Tibial artery (tissue), 4 donors: ENCODE measurements at regions not wholly inside any gene's neighbourhood (a gene's known extent, or its start where the extent isn't known, plus 50 kb on each side); places are given as distances from the start of the nearest gene placed in this dataset.

ENCODE experiments used
- DNase-seq, 2 donors: peaks; one replicate each; pipeline ENCODE4 v3.0.0-alpha.2; 2019
- H3K27ac ChIP-seq, 2 donors: fragments of 200-600 bp; sonication (generic) in 1 of 2; 1 replicate in 1 of 2; 2 replicates in 1 of 2; pipeline ENCODE4 v1.5.1; 2018 to 2019; ENCODE audit warnings: mild to moderate bottlenecking in 1 of 2
- H3K27me3 ChIP-seq, 2 donors: fragments of 200-600 bp; sonication (generic) in 1 of 2; one replicate each; pipeline versions ENCODE4 v1.5.1 to v1.6.0; 2016 to 2019
- H3K36me3 ChIP-seq, 3 donors: fragments of 200-600 bp; sonication (generic) in 2 of 3; one replicate each; pipeline ENCODE4 v1.5.1; 2016 to 2019; ENCODE audit warnings: mild to moderate bottlenecking in 2 of 3
- H3K4me1 ChIP-seq, 4 donors: fragments of 200-600 bp; sonication (generic) in 2 of 4; 1 replicate in 3 of 4; 2 replicates in 1 of 4; pipeline ENCODE4 v1.5.1; 2016 to 2019
- H3K4me3 ChIP-seq, 2 donors: fragments of 200-600 bp; sonication (generic) in 1 of 2; 1 replicate in 1 of 2; 2 replicates in 1 of 2; pipeline ENCODE4 v1.5.1; 2018 to 2019; ENCODE audit warnings: mild to moderate bottlenecking in 2 of 2
- H3K9me3 ChIP-seq, 3 donors: fragments of 200-600 bp; sonication (generic) in 1 of 3; one replicate each; pipeline ENCODE4 v1.5.1; 2016 to 2019
- CTCF ChIP-seq, 2 experiments: fragments of 200-600 bp in 1 of 2; fragments of 450-650 bp in 1 of 2; IDR thresholded peaks; one replicate each; pipeline ENCODE4 v1.5.1; 2017 to 2019; ENCODE audit warnings: antibody characterized with exemption in 2 of 2, mild to moderate bottlenecking in 1 of 2, moderate library complexity in 1 of 2
- intact Hi-C: fragments of 100-400 bp; cut with DNase I; formaldehyde crosslinking; loops from one replicate; pipeline ENCODE4 v1.15.0; 2023; ENCODE audit warnings: low total_unique reads

DNA sequence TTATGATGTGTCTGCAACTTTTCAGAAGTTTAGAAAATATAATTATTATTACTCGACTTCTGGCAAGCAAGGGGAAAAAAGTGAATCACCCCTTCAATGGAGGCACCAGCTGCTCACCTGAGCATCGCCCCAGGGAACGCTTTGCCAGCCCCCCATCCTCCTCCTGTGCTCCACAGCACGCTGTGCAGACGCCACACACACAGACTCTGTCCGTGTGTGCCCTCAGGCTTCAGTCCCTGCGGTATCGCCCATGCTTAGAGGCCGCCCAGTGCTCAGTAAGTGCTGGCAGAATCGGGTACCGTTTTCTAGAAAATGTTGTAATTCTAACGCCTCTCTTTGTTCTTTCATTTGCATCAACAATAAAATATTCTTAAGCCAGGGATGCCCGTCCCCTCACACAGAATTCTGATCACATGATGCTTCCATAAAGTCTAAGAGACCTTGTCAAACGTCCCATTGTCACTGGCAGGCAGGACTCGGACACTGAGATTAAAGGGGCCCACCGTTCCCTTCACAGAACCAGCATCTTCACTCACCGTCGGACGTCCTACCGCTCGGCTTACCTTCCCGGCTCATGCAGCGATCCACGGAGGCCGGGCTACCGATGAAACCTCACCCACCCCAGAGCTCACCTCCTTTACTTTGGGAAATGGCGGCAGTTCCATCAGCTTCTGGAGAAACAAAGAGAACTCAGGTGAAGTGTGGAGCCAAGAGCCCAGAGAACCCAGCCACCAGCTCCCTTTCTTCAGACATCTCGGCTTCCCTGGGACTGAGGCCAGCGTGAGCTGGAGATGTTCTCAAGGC lies 105.5 kb downstream of the DLL1 start:
- intact Hi-C loops = no loop called here

GRCh38 chr6:170184316-170184715 lies 106.6 kb downstream of the DLL1 start:
- DNase-seq = no peak

More for the DNA sequence above, 105.5 kb downstream of the DLL1 start:
- Histone ChIP-seq H3K4me1 (peaks cover 0 to 3% (median 0%) of the 10 kb centered on the region in 4 donors), H3K27ac (no peak overlapping the region), H3K36me3 (no peaks in the 10 kb centered on the region), H3K9me3 (no peaks in the 10 kb centered on the region), H3K4me3 (no peak overlapping the region), H3K27me3 (peaks cover 0 to 14% of the 10 kb centered on the region in 2 donors)
- no peak for TF ChIP-seq CTCF (IDR thresholded peaks at IDR 0.05)
- no peak for DNase-seq

GRCh38 chr6:170183521-170183920 lies 107.4 kb downstream of the DLL1 start:
- no peaks in the 10 kb centered on the region for H3K36me3 ChIP-seq
- H3K4me1 ChIP-seq = peaks cover 0 to 3% (median 0%) of the 10 kb centered on the region in 4 donors
- DNase-seq = no peak
- H3K27me3 ChIP-seq = peaks cover 0 to 22% of the 10 kb centered on the region in 2 donors
- no peaks in the 10 kb centered on the region for H3K9me3 ChIP-seq
- no peak overlapping the region for H3K4me3 ChIP-seq
- no peak for TF ChIP-seq CTCF (IDR thresholded peaks at IDR 0.05)
- no peak overlapping the region for H3K27ac ChIP-seq
- intact Hi-C loops = no loop called here

More at GRCh38 chr6:170184316-170184715, 106.6 kb downstream of the DLL1 start:
- Histone ChIP-seq H3K27me3 (peaks cover 0 to 18% of the 10 kb centered on the region in 2 donors), H3K27ac (no peak overlapping the region), H3K9me3 (no peaks in the 10 kb centered on the region), H3K4me3 (no peak overlapping the region), H3K4me1 (peaks cover 0 to 3% (median 0%) of the 10 kb centered on the region in 4 donors), H3K36me3 (no peaks in the 10 kb centered on the region)
- TF ChIP-seq CTCF (IDR thresholded peaks at IDR 0.05) = no peak
- intact Hi-C loops = no loop called here

DNA sequence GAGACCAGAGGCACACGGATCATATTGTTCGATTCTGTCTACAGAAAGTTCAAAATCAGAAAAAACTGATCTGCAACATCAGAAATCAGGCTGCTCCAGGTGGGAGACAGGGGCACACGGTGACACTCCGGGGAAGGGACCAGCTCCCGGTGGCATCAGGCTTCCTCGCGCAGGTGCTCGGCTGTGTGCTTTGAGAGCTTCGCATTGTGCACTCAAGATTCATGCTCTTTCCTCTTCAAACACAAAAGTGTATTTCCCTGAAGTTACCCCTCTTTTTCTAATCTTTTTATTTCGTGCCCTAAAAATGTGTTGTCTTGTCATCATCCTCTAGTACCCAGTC lies 108.1 kb downstream of the DLL1 start:
- H3K9me3 ChIP-seq = no peaks in the 10 kb centered on the region
- H3K36me3 ChIP-seq = no peaks in the 10 kb centered on the region
- DNase-seq = no peak
- TF ChIP-seq CTCF (IDR thresholded peaks at IDR 0.05) = no peak
- H3K4me1 ChIP-seq = peaks cover 0 to 3% (median 0%) of the 10 kb centered on the region in 4 donors
- no peak overlapping the region for H3K4me3 ChIP-seq
- H3K27ac ChIP-seq = no peak overlapping the region
- H3K27me3 ChIP-seq = peaks cover 0 to 22% of the 10 kb centered on the region in 2 donors
- intact Hi-C loops = no loop called here

DNA sequence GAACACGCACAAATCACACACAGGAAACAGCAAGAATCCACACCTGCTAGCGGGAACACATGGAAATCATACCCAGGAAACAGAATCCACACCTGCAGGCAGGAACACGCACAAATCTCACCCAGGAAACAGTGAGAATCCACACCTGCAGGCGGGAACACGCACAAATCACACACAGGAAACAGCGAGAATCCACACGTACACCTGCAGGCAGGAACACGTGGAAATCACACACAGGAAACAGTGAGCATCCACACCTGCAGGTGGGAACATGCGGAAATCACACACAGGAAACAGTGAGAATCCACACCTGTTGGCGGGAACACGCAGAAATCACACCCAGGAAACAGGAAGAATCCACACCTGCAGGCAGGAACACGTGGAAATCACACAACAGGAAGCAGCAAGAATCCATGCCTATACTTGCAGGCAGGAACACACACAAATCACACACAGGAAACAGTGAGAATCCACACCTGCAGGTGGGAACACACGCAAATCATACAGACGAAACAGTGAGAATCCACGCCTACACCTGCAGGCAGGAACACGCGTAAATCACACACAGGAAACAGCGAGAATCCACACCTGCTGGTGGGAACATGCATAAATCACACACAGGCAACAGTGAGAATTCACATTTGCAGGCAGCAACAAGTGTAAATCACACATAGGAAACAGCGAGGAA lies 108.6 kb downstream of the DLL1 start:
- no peak for DNase-seq
- peaks cover 0 to 22% of the 10 kb centered on the region in 2 donors for H3K27me3 ChIP-seq
- intact Hi-C loops = no loop called here
- no peak overlapping the region for H3K27ac ChIP-seq
- peaks cover 0 to 3% (median 0%) of the 10 kb centered on the region in 4 donors for H3K4me1 ChIP-seq
- no peaks in the 10 kb centered on the region for H3K36me3 ChIP-seq
- TF ChIP-seq CTCF (IDR thresholded peaks at IDR 0.05) = no peak
- H3K9me3 ChIP-seq = no peaks in the 10 kb centered on the region
- H3K4me3 ChIP-seq = no peak overlapping the region
